GM18498 (cell line): ENCODE measurements at regions not wholly inside any gene's neighbourhood (a gene's known extent, or its start where the extent isn't known, plus 50 kb on each side); places are given as distances from the start of the nearest gene placed in this dataset.
"Not testable (repeated sequence)": the region's sequence is repeated elsewhere in the genome, so short reads cannot be mapped to it uniquely, and the experiment has no call there.

Experiments
- ATAC-seq: cut with Tn5 transposase; IDR thresholded peaks from one replicate; pipeline ENCODE4 v1.9.1; 2021; ENCODE audit warnings: mild to moderate bottlenecking, moderate library complexity; ENCODE audit not compliant: unreplicated experiment

DNA sequence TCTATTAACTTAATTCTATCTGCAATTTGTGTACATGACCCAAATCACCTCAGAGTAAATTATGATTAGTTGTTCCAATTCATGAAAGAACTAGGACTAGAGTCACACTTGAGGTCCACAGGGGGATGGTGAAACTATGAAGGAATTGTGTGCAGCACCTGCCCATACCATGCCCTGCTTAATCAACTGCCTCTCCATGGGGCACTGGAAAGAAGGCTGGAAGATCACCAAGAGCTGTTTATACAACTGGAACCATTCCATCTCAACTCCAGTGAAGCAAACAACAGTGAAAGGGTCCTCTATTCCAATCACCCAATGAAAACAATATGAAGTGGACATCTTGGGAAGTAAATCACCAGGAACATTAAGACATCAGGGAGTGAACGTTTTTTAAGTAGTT is 98.7 kb upstream of the SEMA3D start:
- ATAC-seq: no peak

DNA sequence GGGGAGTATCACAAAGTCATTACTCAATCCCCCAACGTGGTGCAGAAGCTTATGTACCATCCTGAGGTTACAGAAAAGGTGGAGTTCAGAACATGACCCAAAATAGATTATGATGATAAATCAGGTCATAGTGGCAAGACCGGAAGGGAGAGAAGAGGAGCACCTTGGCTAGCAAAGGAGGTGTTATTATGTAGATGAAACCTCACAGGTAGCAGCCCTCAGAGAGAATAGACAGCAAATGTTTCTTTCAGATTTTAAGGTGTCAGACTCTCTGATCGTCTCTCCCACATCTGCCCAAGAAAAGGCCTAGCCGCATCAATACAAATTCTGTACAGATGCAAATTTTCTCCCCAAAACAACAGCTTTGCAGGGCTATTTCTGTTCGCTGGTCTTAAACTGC is 88.3 kb upstream of the SEMA3D start:
- ATAC-seq: no peak

DNA sequence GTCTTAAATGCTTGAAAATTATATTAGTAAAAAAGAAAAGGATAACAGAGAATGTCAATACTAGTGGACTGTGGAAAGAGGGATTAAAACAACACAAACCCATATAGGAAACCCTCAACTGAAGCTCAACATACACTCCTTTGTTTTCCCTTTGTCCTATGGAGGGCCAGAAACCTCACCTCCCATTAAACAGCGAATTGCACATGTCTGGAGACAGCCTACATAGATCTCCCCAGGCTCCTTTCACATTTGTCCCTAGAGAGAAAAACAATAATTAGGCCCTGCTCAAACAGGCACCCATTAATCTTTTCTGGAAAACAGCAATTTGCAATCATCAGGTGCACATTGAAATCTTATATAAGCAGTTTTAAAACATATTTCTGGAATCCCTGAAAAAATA is 87.6 kb upstream of the SEMA3D start:
- no peak for ATAC-seq

DNA sequence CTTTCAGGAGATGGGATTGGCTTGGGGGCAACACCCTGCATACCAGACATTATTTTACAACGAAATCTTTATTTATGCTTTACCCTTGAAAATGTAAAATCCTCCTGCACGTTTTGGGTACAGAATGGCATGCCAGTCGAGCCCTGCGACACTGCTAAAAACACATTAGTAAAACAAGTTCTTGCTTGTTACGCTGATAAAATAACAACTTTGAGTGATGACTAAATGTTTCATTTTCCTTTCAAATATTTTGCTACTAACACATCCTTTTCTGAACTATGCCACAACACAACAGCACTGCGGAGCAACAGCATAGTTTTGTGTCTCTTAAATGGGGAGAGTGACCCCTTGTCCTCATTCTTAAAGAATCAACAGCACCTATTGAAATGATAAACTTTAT is 76.0 kb upstream of the SEMA3D start:
- ATAC-seq: no peak

DNA sequence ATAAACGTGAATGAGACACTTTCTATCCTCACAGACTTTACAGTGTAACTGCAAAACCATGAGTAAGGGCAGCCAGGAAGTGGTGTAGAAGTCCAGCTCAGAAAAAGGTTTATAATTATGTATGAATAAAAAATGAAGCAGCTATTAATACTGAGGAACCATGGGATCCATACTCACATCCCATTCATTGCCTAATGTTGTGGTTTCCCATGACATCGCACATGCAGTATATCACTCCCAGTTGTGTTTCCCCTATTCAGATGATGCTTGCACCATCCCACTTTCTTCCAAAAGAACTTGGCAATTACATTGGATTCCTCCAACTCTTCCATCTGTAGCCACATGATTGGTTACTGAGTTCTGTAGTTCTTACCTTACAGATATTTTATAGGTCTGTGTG is 74.5 kb upstream of the SEMA3D start:
- no peak for ATAC-seq

DNA sequence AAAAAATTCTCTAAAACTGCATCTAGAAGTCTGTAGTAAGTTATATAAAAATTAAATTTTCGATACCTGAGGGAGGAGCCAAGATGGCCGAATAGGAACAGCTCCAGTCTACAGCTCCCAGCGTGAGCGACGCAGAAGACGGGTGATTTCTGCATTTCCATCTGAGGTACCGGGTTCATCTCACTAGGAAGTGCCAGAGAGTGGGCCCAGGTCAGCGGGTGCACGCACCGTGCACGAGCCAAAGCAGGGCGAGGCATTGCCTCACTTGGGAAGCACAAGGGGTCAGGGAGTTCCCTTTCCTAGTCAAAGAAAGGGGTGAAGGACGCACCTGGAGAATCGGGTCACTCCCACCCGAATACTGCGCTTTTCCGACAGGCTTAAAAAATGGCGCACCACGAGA is 62.9 kb upstream of the SEMA3D start:
- not testable (repeated sequence) for ATAC-seq

DNA sequence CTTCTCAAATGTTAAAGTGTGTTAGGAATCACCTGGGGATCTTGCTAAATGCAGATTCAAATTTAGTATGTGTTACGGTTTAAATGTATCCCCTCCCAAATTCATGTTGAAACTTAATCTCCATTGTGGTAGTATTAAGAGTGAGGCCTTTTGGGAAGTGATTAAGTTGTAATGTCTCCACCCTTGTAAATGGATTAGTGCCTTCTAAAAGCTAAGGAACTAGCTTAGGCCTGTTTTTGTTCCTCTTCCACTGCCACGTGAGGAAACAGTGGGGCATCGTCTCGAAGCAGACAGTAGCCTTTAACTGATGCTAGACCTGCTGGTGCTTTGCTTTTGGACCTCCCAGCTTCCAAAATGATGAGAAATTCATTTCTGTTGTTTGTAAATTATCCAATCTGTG is 52.3 kb upstream of the SEMA3D start:
- ATAC-seq: no peak

DNA sequence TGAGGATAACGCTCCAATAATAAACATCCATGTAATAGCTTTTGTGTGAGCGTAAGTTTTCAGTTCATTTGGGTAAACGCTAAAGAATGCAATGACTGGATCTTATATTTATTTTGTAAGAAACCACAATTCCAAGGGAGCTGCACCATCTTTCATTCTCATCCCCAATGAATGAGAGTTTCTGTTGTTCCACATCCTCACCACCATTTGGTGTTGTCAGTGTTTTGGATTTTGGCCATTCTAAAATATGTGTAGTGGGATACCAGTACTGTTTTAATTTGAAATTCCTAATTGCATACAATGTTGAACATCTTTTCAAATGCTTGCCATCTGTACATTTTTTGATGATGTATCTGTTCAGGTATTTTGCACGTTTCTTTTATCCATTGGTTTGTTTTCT is 50.9 kb upstream of the SEMA3D start:
- ATAC-seq: no peak
